Dedifferentiated amniotic fluid mesenchymal stem cell (primary cell): ENCODE measurements at regions not wholly inside any gene's neighbourhood (a gene's known extent, or its start where the extent isn't known, plus 50 kb on each side); places are given as distances from the start of the nearest gene placed in this dataset.
"Not testable (repeated sequence)": the region's sequence is repeated elsewhere in the genome, so short reads cannot be mapped to it uniquely, and the experiment has no call there.

ENCODE experiments used
- DNase-seq: peaks from one replicate; pipeline ENCODE4 v3.0.0-alpha.2; 2016; ENCODE audit errors: extremely low spot score

GRCh38 chrX:55142206-55142918, 53.5 kb downstream of the PAGE2 start:
- no peak for DNase-seq

- no peak for DNase-seq
Measured at GRCh38 chrX:55142919-55143310, 54.1 kb downstream of the PAGE2 start.

GRCh38 chrX:55143621-55144020, 54.8 kb downstream of the PAGE2 start:
- no peak for DNase-seq

- DNase-seq, result no peak
Measured at GRCh38 chrX:55144697-55145096, 55.9 kb downstream of the PAGE2 start.

- DNase-seq, result no peak
Measured at GRCh38 chrX:55149242-55149641, 60.4 kb downstream of the PAGE2 start.

GRCh38 chrX:55151199-55151598, 62.4 kb downstream of the PAGE2 start:
- no peak for DNase-seq

- no peak for DNase-seq
Measured at GRCh38 chrX:55159551-55159950, 60.6 kb upstream of the PAGE5 start.

GRCh38 chrX:55160685-55161552, 59.2 kb upstream of the PAGE5 start:
- peak; percentile 75 for DNase-seq

GRCh38 chrX:55161581-55161980, 58.6 kb upstream of the PAGE5 start:
- DNase-seq, result no peak

GRCh38 chrX:55163171-55163570, 57.0 kb upstream of the PAGE5 start:
- no peak for DNase-seq

- not testable (repeated sequence) for DNase-seq
Measured at GRCh38 chrX:55165026-55165425, 55.1 kb upstream of the PAGE5 start.

GRCh38 chrX:55167124-55167803, 52.9 kb upstream of the PAGE5 start:
- no peak for DNase-seq

GRCh38 chrX:55167901-55168300, 52.2 kb upstream of the PAGE5 start:
- no peak for DNase-seq

GRCh38 chrX:55169782-55170181, 50.4 kb upstream of the PAGE5 start:
- no peak for DNase-seq
